ENCODE measurements at regions not wholly inside any gene's neighbourhood (a gene's known extent, or its start where the extent isn't known, plus 50 kb on each side); places are given as distances from the start of the nearest gene placed in this dataset.

- no peak for TF ChIP-seq ZNF431 (CRISPR knock-in tag; IDR thresholded peaks at IDR 0.05; ENCODE audit: borderline replicate concordance, low read depth)
- TF ChIP-seq TRIM24 (CRISPR knock-in tag; IDR thresholded peaks at IDR 0.05) = no peak
- TF ChIP-seq GTF3A (CRISPR knock-in tag; conservative IDR thresholded peaks at IDR 0.05) = no peak
- no peak for TF ChIP-seq ZNF280D (CRISPR knock-in tag; IDR thresholded peaks at IDR 0.05)
These were observed 193.3 kb downstream of the PALM2AKAP2 start (continued) for GRCh38 chr9:109973336-109973735.

GRCh38 chr9:109974143-109974917, 194.3 kb downstream of the PALM2AKAP2 start:
- ChIA-PET CTCF (ENCODE audit: low intra/inter-chr PET ratio, low total read pairs) (no interaction called here), POLR2A (no interaction called here)
- FAIRE-seq (no peak), ATAC-seq (no peak), DNase-seq (ENCODE audit: low spot score) (no peak)
- no peak overlapping the region for H3K9ac ChIP-seq (ENCODE audit: insufficient read depth, low read depth, low read length)
- in situ Hi-C loops (cut with HindIII; ENCODE audit: extremely low pct_ligation_motif_present, low pct_unique_long_range_greater_than_20kb) (no loop called here), intact Hi-C loops (cut with micrococcal nuclease; ENCODE audit: unreplicated experiment) (no loop called here)
- 80% methylated on average over 7 of the region's 7 CpGs for WGBS (ENCODE audit: low lambda C conversion rate)
- no peaks in the 10 kb centered on the region for H3K27me3 ChIP-seq (ENCODE audit: control insufficient read depth in 1 of 2, insufficient read depth in 2 of 2, low read length in 2 of 2)
- H3K79me2 ChIP-seq (ENCODE audit: insufficient read depth, low read length) = no peaks in the 10 kb centered on the region
- no peak overlapping the region for H3K4me2 ChIP-seq (ENCODE audit: low read depth, low read length)
- H3K9me3 ChIP-seq (ENCODE audit: low read length) = no peaks in the 10 kb centered on the region
- BruUV-seq (replicated peaks) = no TSS peak
- H4K20me1 ChIP-seq (ENCODE audit: insufficient read depth, low read length) = no peaks in the 10 kb centered on the region
- no peak overlapping the region for H3K4me3 ChIP-seq (replicated peaks in 1 of 3; ENCODE audit: insufficient read depth in 1 of 3, low read depth in 2 of 3, low read length in 3 of 3)
- H3K4me1 ChIP-seq (ENCODE audit: insufficient read depth, low read length) = no peaks in the 10 kb centered on the region
- H3K27ac ChIP-seq (ENCODE audit: extremely low read length, insufficient read depth, low read length) = no peak overlapping the region
- H3K36me3 ChIP-seq (replicated peaks in 1 of 2; ENCODE audit: control insufficient read depth in 1 of 2, insufficient read depth in 2 of 2, low read length in 2 of 2) = no peaks in the 10 kb centered on the region
- H2AFZ ChIP-seq (ENCODE audit: low read length) = no peak overlapping the region
- TF ChIP-seq ARID4A (CRISPR knock-in tag; IDR thresholded peaks at IDR 0.05; ENCODE audit: borderline replicate concordance) = no peak
- no peak for TF ChIP-seq KDM4B (CRISPR knock-in tag; IDR thresholded peaks at IDR 0.05)
- no peak for TF ChIP-seq ELF3 (CRISPR knock-in tag; IDR thresholded peaks at IDR 0.05)
- TF ChIP-seq ZNF784 (CRISPR knock-in tag; IDR thresholded peaks at IDR 0.05; ENCODE audit: borderline replicate concordance) = no peak
- no peak for TF ChIP-seq NR3C1 (CRISPR knock-in tag; IDR thresholded peaks at IDR 0.05)
- no peak for TF ChIP-seq XBP1 (CRISPR knock-in tag; IDR thresholded peaks at IDR 0.05)
- TF ChIP-seq ZNF232 (CRISPR knock-in tag; IDR thresholded peaks at IDR 0.05; ENCODE audit: borderline replicate concordance) = no peak
- no peak for TF ChIP-seq ASH2L (IDR thresholded peaks at IDR 0.05; ENCODE audit: insufficient read length, low read depth, low read length)
- TF ChIP-seq TFDP1 (CRISPR knock-in tag; IDR thresholded peaks at IDR 0.05; ENCODE audit: borderline replicate concordance) = no peak
